ENCODE measurements at regions not wholly inside any gene's neighbourhood (a gene's known extent, or its start where the extent isn't known, plus 50 kb on each side); places are given as distances from the start of the nearest gene placed in this dataset.
A peak's percentile ranks its signal among the peaks of the same experiment; 100 is the strongest.
"Not testable (repeated sequence)": the region's sequence is repeated elsewhere in the genome, so short reads cannot be mapped to it uniquely, and the experiment has no call there.

DNA sequence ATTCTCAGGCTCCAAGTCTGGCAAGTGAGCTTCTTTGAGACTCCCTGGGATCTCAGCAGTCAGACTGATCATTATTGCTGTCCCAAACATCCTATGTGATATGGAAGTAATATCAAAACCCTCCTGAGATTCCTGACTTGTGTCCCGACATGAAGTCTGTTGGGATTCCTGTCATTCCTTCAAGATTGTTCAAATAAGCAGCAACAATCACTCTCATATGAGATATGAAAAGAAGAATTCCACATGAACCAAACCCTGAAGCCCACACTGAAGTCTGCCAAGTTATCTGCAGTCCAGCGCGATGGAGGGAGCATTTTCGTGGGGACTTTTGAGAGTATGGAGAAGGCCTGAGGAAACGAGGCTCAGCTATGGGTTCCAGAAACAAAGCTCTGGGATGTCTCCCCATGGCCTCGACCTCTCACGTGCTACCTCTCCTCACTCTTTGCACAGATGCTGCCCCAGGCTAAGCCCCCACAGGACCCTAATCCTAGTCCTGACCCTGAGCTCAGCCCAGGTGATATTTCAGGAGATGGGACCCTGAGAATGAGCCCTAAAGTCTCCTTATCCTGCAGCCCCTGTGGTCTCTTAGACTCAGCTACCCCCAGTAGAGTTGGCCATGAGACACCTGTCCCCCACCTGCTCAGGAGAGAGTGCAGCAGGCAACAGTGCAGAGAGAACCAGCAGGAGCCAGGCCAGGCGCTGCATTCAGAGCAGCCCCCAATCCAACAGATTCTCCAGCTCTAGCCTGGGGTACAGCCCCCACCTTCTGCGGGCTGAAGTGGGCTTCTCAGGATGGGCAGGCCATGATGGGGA lies 100.2 kb downstream of the GGTLC2 start:
- no peak for DNase-seq (ENCODE audit: low spot score)

DNA sequence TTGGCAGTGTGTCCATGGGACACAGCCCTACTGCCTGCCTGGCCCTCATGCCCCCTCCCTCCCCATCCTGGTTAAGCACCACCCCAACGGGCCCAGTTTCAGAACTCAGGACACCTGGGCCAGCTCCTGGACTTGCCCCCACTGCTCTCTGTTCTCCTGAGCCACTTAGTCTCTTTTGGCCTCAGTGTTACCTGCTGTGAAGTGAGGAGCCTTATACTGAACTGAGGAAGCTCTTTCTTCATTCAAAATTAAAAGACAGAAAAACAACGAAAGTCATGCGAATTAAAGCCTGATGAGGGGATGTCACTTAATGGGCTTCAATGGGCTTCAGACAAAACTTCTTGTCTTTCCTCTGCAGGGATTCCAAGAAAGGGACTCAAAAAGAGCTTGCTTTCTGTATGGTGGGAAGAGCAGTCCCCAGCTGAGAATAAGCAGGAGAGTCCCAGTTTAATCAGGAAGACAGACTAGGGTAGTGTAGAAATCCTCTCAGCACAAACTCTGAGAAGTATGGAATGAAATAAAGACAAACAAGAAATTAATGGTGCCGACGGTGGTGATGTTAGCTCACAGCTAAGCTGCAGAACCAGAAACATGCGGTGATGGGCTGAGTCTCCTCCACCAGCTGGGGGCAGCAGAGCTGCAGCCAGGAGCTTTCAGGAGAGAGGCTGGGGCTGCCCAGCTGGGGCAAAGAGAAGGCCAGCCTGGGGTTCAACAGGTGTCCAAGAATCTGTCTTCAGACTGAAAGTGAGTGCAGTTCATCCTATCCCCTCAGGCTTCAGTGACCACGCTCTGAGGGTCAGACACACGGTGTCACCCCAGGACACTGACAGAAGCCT lies 101.0 kb downstream of the GGTLC2 start:
- no peak for DNase-seq (ENCODE audit: low spot score)

DNA sequence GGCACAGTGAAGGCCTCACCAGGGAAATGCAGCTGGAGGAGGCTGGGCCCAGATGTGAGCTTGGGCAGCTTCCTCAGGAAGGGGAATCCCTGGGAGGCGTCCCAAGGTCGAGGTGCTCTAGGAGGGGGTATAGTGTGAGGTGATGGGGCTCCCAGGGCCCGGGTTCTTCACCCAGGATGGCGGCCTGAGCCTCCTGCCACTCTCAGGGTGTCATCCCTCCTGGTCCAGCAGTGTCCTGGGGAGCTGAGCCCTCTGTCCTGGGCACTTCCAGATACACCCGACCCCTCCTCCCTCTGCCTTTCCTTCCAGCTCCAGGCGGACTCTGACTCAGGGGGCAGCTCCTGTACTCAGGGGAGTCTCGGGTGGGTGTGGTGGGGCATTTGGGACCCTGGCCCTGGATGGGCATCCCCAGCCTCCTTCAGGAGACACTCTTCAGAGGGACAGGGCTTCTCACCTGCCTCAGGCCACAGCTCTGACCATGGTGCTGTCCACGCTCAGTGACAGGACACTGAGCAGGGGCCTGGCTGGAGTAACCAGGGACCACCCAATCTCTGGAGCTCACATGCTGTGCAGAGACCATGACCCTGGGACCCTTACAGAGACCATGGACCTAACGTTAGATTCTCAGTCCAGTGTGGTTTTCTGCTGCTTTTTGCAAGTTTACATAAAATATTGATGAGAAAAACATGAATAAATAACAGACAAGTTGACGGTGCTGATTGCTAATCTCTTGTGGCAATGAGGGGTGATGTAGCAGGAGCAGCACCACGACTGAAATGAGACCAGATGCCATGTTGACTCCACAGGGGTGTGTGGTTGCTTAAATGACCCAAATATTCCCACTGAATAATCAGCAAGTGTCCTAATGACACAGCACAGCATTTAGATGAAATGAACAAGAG lies 101.9 kb downstream of the GGTLC2 start:
- no peak for DNase-seq (ENCODE audit: low spot score)

DNA sequence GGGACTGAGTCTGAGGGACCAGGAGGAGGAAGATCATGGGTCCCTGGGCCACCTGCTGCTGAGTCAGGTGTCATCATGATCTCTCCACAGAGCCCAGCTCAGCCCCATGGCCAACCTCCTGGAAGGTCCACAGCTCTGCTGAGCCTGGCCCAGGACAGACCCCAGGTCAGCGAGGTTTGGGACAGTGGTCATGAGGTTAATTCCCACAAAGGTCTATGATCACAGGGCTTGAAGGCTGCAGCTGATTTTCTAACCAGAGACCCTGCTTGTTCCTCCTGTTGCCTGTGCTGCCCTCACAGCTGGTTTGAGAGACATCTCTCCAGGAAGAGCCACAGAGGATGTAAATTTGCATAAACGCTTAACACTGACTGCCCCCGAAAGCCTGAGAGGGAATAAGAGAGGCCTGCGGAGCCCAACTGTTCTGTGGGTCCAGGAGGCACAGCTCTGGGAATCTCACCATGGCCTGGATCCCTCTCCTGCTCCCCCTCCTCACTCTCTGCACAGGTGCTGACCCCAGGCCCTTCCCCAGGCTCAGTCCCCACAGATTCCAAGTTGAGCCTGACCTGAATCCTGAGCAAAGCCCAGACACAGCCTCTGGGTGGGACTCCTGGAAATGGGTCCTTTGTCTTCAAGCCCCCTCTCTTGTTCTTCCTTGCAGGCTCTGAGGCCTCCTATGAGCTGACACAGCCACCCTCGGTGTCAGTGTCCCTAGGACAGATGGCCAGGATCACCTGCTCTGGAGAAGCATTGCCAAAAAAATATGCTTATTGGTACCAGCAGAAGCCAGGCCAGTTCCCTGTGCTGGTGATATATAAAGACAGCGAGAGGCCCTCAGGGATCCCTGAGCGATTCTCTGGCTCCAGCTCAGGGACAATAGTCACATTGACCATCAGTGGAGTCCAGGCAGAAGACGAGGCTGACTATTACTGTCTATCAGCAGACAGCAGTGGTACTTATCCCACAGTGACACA lies 102.8 kb downstream of the GGTLC2 start:
- DNase-seq (ENCODE audit: low spot score) = no peak

DNA sequence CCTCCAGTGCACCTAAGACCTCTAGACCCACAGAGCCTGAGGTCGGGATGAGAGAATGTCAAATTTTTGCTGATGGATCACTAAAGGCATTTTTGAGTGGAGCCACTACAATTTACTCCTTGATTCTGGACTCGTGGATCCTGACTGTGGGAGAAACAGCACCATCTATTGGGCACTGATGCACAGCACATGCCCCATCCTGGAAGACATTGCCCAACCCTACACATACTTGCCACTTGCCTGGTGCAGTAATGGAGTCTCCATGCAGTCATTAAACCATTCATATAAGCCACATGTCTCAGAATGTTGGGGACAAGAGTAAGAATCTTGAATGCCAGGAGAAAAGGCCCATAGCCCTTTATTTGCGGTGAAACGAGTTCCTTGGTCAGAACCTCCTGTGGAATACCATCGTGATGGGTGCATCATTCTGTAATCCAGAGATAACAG lies 103.9 kb downstream of the GGTLC2 start:
- DNase-seq (ENCODE audit: low spot score) = peak; percentile 58

DNA sequence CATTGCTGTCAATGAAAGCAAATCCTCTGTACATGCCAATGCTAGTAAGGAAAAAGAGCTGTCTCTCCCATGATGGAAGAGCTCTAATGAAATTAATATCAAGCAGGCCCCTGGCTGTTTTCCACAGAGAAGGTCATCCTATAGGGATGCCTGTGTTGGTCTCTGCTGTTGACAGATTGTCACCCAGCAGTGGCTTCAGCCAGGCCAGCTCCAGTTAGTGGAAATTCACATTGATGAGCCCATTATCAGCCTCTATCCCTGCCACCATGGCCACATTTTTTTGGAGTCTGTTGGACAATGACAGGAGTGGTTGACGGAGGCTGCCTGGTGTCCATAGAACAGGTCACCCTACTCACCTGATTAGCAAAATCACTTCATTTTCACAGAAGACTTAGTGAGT lies 104.3 kb downstream of the GGTLC2 start:
- no peak for DNase-seq (ENCODE audit: low spot score)

DNA sequence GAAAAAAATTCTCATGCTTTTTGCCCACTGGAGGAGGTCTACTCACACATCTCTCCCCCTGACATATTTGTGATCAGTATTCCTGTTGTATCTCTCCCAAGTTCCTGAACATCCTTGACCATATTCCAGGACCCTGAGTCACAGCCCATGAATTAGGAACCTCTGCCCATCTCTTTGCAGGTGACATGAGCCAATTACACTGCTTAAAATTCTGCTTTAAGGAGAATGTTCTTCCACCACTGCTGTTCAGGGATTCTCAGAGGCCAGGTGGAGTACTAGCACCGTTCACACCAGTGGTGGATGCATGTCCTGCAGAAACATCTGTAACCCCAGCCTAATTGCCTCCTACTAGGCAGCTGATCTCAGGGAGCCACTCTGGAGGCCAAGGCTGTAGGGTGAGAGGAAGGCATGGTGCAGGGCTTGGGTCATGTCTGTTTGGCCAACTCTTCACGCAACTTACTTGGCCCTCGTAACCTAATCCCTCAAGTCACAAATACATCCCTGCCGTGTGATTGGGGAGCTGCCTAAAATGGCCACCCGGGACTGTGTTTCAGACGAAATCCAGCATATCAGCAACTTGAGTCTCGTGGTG lies 104.8 kb downstream of the GGTLC2 start:
- DNase-seq (ENCODE audit: low spot score) = no peak

DNA sequence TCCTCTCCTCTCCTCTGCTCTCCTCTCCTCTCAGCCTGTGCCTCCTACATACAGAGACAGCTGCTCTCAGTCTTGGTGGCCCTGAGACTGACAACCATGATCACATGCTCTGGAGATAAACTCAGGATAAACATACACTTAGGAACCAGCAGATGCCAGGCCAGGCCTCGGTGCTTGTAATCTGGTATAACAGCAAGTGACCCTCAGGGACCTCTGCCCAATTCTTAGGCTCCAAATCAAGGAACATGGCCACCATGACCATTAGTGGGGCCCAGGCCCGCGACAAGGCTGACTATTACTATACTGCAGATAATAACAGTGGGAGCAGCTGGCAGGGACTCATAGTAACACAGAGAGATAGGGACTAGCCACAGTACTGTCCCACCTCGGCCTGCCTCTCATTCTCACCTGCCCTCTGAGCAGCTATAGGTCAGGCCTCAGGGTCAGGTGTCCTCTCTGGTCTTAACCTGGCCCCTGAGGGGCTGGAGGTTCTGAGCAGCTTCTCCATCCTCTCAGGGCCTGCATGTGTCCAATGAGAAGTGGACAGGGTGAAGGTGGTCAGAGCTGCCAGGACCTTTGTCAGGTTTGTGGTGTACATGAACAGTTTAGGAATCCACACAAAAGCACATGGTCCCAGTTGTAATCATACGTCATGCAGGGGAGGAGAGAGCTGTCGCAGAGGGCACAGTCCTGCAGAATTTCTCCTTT lies 106.1 kb downstream of the GGTLC2 start:
- no peak for DNase-seq (ENCODE audit: low spot score)

DNA sequence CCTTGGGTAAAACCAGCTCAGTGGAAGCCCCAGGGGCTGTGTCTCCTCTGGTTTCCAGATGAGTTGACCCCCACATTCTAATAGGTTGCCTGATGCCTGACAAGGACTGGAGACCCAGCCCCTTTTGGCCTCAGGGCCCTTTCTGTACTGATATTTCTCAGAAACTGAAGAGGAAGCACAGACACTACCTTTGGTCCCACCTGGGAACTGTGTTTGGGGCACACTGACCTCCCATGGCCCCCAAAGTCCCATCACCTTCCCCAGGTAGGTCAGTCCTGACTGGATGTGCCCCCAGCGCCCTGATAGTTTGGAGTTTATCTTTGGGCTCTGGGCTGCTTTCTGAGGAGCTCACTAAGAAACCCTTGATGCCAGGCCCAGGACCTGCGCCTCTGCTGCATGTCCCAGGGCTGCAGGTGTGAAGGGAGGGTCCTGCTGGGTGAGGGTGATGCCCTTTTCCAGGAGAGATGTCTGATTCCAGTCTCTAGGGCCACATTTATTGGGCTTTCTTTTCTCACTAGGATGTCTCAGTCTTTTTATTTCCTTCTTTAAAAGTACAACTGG lies 106.7 kb downstream of the GGTLC2 start:
- DNase-seq (ENCODE audit: low spot score) = no peak

DNA sequence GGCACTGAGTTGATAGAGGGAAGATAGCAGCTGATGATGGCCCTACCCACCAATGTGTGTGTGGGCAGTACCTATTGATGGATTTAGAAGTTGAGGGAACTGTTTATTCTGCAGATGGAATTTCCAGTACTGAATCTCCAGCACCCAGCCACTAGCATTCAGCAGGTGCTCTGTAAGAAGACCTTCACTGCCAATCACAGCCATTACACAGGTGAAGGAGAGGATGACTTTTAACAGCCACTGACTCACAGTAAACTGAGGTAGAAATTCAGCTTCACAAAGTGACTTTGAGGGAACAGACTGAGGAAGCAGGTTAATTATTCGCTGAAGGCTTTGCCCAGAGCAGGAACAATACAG lies 107.8 kb downstream of the GGTLC2 start:
- DNase-seq (ENCODE audit: low spot score) = no peak

DNA sequence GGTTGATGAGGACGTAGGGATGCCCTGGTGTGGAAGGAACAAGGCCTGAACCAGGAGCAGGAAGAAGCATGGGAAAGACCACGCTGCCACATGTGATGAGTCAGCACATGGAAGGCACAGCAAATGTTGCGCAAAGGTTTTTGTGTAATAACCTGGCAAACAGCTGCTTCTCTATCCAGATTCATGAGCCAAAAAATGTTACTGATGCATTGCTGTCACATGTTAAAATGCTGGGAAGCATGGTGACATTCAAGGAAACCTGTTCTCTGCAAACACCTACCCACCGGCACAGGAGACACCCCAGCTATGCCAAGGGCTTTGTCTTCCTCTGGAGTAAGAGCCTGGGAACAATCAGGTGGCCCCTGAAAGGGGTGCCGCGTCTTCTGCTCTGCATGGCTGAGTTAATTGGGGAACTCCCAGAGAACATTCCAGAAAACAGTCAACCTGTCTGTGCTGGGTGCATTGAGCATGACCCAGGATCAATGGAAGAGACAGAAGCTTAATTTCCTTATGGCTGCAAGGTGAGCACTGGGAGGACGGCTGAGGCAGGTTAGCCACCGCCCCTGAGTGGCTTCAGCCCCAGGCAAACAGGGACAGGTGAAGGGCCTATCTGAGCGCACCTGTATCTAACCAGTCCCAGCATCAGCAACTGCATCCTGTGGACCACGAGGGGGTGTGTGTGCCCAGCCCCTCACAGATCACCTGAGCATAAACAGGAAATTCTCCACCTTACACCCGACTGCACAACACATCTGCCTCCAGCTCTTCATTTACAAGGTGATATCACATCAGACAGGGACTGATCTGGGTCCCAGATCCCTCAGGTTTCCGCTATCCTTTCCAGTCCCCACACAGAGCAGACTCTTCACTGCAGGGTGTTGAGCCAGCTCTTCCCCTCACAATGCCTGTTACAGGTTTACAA lies 108.4 kb downstream of the GGTLC2 start:
- no peak for DNase-seq (ENCODE audit: low spot score)

DNA sequence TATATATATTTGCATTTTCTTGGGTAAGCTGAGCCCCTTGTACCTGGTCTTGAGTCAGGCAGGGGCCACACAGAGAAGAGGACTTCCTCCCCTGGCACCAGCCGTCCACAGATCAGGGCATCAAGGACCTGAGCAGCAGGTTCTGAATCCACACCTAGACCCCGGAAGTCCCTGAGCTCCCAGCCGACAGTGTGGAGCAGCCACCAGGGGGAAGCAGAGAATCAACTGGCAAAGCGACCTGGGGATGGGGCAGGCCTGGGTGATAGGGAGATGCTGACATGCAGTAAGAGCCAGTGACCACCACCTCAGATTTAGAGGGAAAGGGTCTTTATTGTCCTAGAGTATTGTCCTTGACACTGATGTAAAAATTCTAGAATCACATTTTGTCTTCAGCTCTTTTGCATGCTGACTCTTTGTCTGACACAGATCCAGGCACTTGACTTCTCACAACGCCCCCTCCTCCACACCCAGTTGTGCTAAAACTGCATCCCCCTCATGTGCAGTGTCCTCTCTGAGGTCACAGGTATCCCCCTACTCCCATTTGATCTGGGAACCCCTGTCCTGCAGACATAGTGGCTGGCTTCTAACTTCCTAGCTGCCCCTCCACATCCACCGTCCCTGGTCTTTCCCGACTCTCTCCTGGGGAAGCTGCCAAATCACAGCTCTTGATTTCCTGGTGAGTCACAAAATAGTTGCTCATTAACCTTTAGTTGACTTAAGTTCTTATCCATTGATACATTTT lies 109.3 kb downstream of the GGTLC2 start:
- DNase-seq (ENCODE audit: low spot score) = peak; percentile 80

DNA sequence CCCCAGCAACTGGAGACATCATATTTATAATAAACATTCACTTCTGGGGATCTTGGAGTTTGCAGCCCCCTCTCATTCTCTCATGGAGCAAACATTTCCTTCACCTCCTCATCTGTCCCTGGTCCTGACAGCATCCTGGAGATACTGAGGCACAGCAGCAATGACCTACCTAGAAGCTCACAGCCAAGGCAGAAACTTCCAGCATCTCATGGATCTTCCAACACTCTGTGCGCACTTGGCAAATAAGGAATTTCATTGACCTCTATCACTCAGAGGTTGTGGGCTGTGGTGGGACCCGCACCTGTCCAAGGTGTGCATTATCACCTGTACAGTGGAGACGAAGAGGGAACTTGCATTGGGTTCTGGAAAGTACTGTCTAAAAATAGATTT lies 109.8 kb downstream of the GGTLC2 start:
- DNase-seq (ENCODE audit: low spot score) = no peak

DNA sequence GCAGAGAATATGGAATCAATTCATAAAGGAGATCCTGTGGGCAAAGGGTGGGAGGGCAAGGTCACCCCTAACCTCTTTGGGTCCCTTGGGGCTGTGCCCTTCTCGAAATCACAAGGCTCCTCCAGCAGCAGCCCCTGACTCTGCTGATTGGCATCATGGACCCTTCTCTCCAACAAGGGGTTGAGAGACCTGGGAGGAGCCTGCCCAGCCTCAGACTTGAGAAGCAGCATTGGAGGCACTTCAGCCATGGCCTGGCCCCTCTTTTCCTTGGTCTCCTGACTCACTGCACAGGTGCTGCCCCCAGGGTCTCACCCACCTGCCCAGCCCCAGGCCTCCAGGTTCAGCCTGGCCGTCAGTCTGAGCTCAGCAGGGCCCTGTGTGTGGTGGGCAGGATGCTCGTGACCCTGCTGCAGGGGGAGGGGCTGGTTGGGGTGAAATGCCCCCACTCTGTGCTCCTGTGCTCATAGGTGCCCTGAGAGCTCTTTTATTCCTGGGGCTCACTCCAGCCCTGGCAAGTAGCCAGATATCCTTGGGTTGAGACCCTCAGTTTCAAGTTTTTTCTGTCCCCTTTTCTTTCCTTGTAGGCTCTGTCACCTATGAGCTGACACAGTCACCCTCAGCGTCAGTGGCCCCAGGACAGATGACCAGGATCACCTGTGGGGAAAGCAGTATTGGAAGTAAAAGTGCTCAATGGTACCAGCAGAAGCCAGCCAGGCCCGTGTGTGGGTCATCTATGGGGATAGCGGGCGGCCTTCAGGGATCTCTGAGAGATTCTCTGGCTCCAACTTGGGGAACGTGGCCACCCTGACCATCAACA lies 110.8 kb downstream of the GGTLC2 start:
- DNase-seq (ENCODE audit: low spot score) = no peak

DNA sequence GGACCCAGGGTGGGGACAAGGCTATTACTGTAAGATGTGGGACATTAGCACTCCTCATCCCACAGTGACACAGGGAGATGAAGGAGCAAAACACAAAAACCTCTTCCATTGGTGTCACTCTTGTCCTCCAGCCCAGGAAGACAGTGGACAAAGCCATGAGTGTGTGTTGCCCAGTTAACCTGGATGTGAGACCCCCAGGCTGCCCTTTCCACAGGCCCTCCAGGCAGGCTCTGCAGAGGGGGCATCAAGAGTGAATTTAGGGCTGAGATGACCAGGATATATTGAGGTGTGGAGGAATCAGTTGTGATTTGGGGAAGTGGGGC lies 111.3 kb downstream of the GGTLC2 start:
- DNase-seq (ENCODE audit: low spot score) = no peak

DNA sequence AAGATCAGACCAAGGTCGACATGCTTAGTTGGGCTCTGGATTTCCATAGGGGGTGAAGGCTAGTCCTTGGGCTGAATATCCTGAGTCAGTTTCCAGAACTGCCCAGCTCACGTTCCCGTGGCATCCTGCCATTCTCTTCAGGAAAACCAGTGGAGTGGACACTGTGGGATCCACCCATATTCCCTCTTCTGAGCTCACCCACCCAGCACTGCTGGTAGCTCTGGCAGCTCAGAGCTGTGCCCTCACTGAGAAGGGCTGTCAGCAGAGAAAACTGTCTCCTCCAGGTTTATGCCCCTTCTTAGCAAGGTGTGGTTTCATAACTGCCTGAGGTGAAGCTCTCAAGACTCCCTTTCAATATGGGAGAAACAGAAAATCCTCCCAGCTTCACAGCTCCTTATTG lies 111.7 kb downstream of the GGTLC2 start:
- DNase-seq (ENCODE audit: low spot score) = no peak

DNA sequence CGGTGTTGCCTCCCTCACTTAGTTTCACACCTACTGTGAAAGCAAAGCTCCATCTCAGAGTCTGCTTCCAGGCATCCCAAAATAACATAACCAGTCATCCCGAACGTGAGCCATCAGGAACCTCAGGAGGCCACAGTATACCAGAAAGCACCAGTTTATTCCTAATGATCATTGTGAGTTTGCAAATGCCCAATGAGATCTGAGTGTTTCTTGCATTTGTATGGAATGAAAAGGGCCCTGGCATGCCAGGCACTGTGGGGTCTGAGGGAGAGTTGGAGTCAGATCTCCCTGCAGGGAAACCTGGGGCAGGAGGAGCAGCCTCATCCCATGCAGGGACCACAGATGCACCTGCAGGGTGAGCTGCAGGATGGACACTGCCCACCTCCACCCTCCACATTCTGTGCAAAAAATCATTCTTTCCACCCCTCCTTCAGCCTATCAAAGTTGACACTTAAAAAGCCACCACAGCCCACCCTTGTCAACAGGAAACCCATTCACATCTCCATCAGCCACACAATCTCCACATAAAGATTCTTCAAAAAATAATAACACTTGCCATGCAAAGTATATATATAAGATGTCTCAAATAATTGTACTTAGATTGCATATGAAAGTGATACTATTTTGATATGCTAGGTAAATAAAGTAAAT lies 112.3 kb downstream of the GGTLC2 start:
- DNase-seq (ENCODE audit: low spot score) = not testable (repeated sequence)

Measured in D341Med (cell line).